Left ventricle myocardium inferior (tissue), 1 donor: ENCODE measurements at regions not wholly inside any gene's neighbourhood (a gene's known extent, or its start where the extent isn't known, plus 50 kb on each side); places are given as distances from the start of the nearest gene placed in this dataset.

Source experiments
- DNase-seq: peaks from one replicate; pipeline ENCODE4 v3.0.0-alpha.2; 2020
- H3K27ac ChIP-seq: fragments of 200-600 bp; replicated peaks from 2 replicates; pipeline ENCODE4 v1.8.0; 2021
- H3K27me3 ChIP-seq: fragments of 200-600 bp; 2 replicates; pipeline ENCODE4 v1.8.0; 2021; ENCODE audit warnings: low read depth
- H3K36me3 ChIP-seq: fragments of 200-600 bp; 2 replicates; pipeline ENCODE4 v1.8.0; 2021
- H3K4me1 ChIP-seq: fragments of 200-600 bp; 2 replicates; pipeline ENCODE4 v1.8.0; 2021
- H3K4me3 ChIP-seq: fragments of 200-600 bp; 2 replicates; pipeline ENCODE4 v1.8.0; 2021; ENCODE audit warnings: mild to moderate bottlenecking, moderate library complexity
- H3K9me3 ChIP-seq: fragments of 200-600 bp; replicated peaks from 2 replicates; pipeline ENCODE4 v1.8.0; 2021
- intact Hi-C: fragments of 100-400 bp; cut with micrococcal nuclease; formaldehyde crosslinking; loops from one replicate; pipeline ENCODE4 v1.11.0; 2022
- TF ChIP-seq, protein P1 (sequence below): fragments of 200-600 bp; IDR thresholded peaks from 2 replicates; pipeline ENCODE4 v1.8.0; 2021; ENCODE audit warnings: antibody characterized with exemption, mild to moderate bottlenecking, borderline replicate concordance
- donor health status: DM: no; HTN: yes; CAD: no; lungs with severe emphysema.

- Histone ChIP-seq H3K36me3 (no peaks in the 10 kb centered on the region), H3K4me1 (no peaks in the 10 kb centered on the region), H3K27ac (no peak overlapping the region), H3K9me3 (no peaks in the 10 kb centered on the region), H3K27me3 (no peaks in the 10 kb centered on the region), H3K4me3 (no peak overlapping the region)
- no peak for DNase-seq
- intact Hi-C loops = no loop called here
- TF ChIP-seq, protein P1, sequence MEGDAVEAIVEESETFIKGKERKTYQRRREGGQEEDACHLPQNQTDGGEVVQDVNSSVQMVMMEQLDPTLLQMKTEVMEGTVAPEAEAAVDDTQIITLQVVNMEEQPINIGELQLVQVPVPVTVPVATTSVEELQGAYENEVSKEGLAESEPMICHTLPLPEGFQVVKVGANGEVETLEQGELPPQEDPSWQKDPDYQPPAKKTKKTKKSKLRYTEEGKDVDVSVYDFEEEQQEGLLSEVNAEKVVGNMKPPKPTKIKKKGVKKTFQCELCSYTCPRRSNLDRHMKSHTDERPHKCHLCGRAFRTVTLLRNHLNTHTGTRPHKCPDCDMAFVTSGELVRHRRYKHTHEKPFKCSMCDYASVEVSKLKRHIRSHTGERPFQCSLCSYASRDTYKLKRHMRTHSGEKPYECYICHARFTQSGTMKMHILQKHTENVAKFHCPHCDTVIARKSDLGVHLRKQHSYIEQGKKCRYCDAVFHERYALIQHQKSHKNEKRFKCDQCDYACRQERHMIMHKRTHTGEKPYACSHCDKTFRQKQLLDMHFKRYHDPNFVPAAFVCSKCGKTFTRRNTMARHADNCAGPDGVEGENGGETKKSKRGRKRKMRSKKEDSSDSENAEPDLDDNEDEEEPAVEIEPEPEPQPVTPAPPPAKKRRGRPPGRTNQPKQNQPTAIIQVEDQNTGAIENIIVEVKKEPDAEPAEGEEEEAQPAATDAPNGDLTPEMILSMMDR = no peak
These were observed 377.9 kb upstream of the TNC start for GRCh38 chr9:115495836-115496235.

DNA sequence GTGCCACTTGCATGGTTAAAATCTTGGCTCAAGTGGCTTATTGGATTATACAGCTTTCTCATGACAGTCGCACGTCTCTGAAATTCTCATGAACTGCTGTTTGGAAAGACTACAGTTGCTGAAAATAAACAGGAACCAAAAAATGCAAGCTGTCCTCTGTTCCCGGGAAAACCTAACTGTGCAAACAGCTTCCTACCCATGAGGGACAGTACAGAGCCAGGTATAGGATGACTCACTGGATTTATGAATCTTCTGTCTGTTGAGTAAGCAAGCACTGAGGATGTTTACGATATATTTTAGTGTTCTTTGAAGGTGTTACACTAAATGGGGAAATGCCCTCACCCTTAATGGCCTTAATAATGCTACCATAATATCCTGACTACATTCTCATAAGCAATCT lies 380.3 kb upstream of the TNC start:
- H3K4me3 ChIP-seq = no peak overlapping the region
- no peak overlapping the region for H3K27ac ChIP-seq
- H3K36me3 ChIP-seq = no peaks in the 10 kb centered on the region
- intact Hi-C loops = no loop called here
- no peak for DNase-seq
- no peaks in the 10 kb centered on the region for H3K9me3 ChIP-seq
- H3K27me3 ChIP-seq = no peaks in the 10 kb centered on the region
- TF ChIP-seq, protein P1 = no peak
- no peaks in the 10 kb centered on the region for H3K4me1 ChIP-seq

- H3K27ac ChIP-seq = no peak overlapping the region
- H3K4me1 ChIP-seq = no peaks in the 10 kb centered on the region
- H3K4me3 ChIP-seq = no peak overlapping the region
- TF ChIP-seq, protein P1 = no peak
- intact Hi-C loops = no loop called here
- no peak for DNase-seq
- no peaks in the 10 kb centered on the region for H3K36me3 ChIP-seq
- H3K9me3 ChIP-seq = peaks cover 3% of the 10 kb centered on the region
- H3K27me3 ChIP-seq = no peaks in the 10 kb centered on the region
These were observed 389.2 kb upstream of the TNC start for GRCh38 chr9:115507148-115507547.

GRCh38 chr9:115513148-115513547 lies 395.2 kb upstream of the TNC start:
- no peaks in the 10 kb centered on the region for H3K27me3 ChIP-seq
- TF ChIP-seq, protein P1 = no peak
- no peak overlapping the region for H3K27ac ChIP-seq
- DNase-seq = no peak
- H3K4me3 ChIP-seq = no peak overlapping the region
- H3K4me1 ChIP-seq = no peaks in the 10 kb centered on the region
- no peaks in the 10 kb centered on the region for H3K9me3 ChIP-seq
- no peaks in the 10 kb centered on the region for H3K36me3 ChIP-seq
- intact Hi-C loops = loop anchor here (10.0 kb wide), 1 partner anchor 58 kb away; no protein-coding TSS in a partner anchor

- intact Hi-C loops = loop anchor here (10.0 kb wide), 1 partner anchor 60 kb away; no protein-coding TSS in a partner anchor
- Histone ChIP-seq H3K9me3 (no peaks in the 10 kb centered on the region), H3K4me1 (no peaks in the 10 kb centered on the region), H3K27me3 (no peaks in the 10 kb centered on the region), H3K4me3 (no peak overlapping the region), H3K27ac (no peak overlapping the region), H3K36me3 (no peaks in the 10 kb centered on the region)
- DNase-seq = no peak
- TF ChIP-seq, protein P1 = no peak
These were observed 396.5 kb upstream of the TNC start for GRCh38 chr9:115514454-115514853.
